GM06990 (cell line): ENCODE measurements at regions not wholly inside any gene's neighbourhood (a gene's known extent, or its start where the extent isn't known, plus 50 kb on each side); places are given as distances from the start of the nearest gene placed in this dataset.

ENCODE experiments used
- DNase-seq: peaks from one replicate; pipeline ENCODE4 v3.0.0-alpha.2; 2011; ENCODE audit not compliant: insufficient read length; ENCODE audit errors: extremely low read depth
- H3K27me3 ChIP-seq: replicated peaks from 2 replicates; pipeline ENCODE4 v1.6.0; 2011; ENCODE audit warnings: low read length; ENCODE audit not compliant: control insufficient read depth, insufficient read depth
- H3K36me3 ChIP-seq: 2 replicates; pipeline ENCODE4 v1.5.1; 2011; ENCODE audit warnings: low read length; ENCODE audit not compliant: control insufficient read depth, insufficient read depth
- H3K4me3 ChIP-seq: replicated peaks from 2 replicates; pipeline ENCODE4 v1.5.1; 2011; ENCODE audit warnings: low read depth, mild to moderate bottlenecking, control low read depth, low read length
- CTCF ChIP-seq: IDR thresholded peaks from 2 replicates; pipeline ENCODE4 v1.5.1; 2011; ENCODE audit warnings: low read length, control low read depth, mild to moderate bottlenecking, inconsistent platforms; ENCODE audit not compliant: insufficient read depth, poor library complexity, severe bottlenecking

GRCh38 chr3:40649346-40649745, 124.6 kb downstream of the ZNF621 start:
- Histone ChIP-seq H3K27me3 (no peaks in the 10 kb centered on the region; the same call in 1 of the 2 replicates), H3K4me3 (no peak overlapping the region), H3K36me3 (no peaks in the 10 kb centered on the region)
- DNase-seq, result no peak
- TF ChIP-seq CTCF, result no peak

GRCh38 chr3:40652072-40652471, 127.3 kb downstream of the ZNF621 start:
- Histone ChIP-seq H3K36me3 (no peaks in the 10 kb centered on the region), H3K27me3 (no peaks in the 10 kb centered on the region; the same call in 1 of the 2 replicates), H3K4me3 (no peak overlapping the region)
- no peak for DNase-seq
- no peak for TF ChIP-seq CTCF

GRCh38 chr3:40653001-40653400, 128.2 kb downstream of the ZNF621 start:
- Histone ChIP-seq H3K4me3 (no peak overlapping the region), H3K36me3 (no peaks in the 10 kb centered on the region), H3K27me3 (no peaks in the 10 kb centered on the region; the same call in 1 of the 2 replicates)
- no peak for DNase-seq
- TF ChIP-seq CTCF, result no peak

- DNase-seq, result no peak
- Histone ChIP-seq H3K36me3 (no peaks in the 10 kb centered on the region), H3K4me3 (no peak overlapping the region), H3K27me3 (no peaks in the 10 kb centered on the region)
- TF ChIP-seq CTCF, result no peak
Measured at GRCh38 chr3:40653878-40654277, 129.1 kb downstream of the ZNF621 start.

GRCh38 chr3:40655551-40655950, 130.8 kb downstream of the ZNF621 start:
- DNase-seq, result no peak
- Histone ChIP-seq H3K4me3 (no peak overlapping the region), H3K27me3 (no peaks in the 10 kb centered on the region), H3K36me3 (no peaks in the 10 kb centered on the region)
- TF ChIP-seq CTCF, result no peak

- no peak for TF ChIP-seq CTCF
- no peaks in the 10 kb centered on the region for H3K27me3 ChIP-seq
- no peak for DNase-seq
- no peaks in the 10 kb centered on the region for H3K36me3 ChIP-seq
- H3K4me3 ChIP-seq, result no peak overlapping the region
Measured at GRCh38 chr3:40657623-40658022, 132.9 kb downstream of the ZNF621 start.
